SW480 (cell line): ENCODE measurements at regions not wholly inside any gene's neighbourhood (a gene's known extent, or its start where the extent isn't known, plus 50 kb on each side); places are given as distances from the start of the nearest gene placed in this dataset.
"Not testable (repeated sequence)": the region's sequence is repeated elsewhere in the genome, so short reads cannot be mapped to it uniquely, and the experiment has no call there.

Experiments
- DNase-seq: peaks from one replicate; pipeline ENCODE4 v3.0.0-alpha.2; 2016; ENCODE audit warnings: low spot score

DNA sequence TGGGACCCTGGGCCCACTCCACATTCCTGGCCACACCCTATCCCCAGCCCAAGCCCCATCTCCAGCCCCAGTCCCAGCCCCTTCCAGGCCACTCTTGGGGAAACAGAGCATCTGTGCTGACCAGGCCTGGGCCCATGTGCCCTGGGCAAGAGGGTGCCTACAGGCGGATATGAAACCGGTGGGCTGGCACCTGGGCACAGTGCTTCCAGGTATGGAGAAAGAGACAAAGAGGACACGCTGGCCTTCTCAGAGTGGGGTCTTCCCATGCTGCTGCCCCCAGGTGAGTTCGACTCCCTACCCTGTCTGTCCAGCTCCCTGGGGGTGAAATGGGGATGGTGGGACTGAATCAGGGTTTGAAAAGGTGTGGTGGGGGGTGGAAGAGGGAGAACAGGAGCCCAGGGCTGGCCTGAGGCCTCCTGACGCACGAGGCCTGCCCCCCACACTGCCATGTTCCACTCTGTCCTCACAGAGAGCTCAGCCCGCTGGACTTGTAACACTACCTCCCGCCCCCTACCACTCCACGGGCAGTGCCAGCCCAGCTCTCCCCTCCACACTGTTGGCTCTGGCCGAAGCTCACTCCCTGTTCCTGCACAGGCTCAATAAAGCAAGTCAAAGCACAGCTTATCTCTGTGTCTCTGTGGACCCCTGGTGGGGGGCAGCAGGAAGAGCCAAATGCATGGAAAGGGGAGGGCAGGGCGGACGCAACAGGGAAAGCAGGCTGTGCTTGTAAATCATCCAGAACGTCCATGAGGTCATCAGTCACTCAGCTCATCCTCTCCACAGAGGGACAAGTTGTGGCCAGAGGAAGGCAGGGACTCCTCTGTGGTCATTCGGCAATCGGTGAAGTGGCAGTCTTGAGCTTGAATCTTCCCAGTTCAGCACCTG lies 71.1 kb upstream of the TMEM97 start:
- no peak for DNase-seq

- no peak for DNase-seq
These were observed 69.3 kb upstream of the TMEM97 start for GRCh38 chr17:28249706-28250105.

DNA sequence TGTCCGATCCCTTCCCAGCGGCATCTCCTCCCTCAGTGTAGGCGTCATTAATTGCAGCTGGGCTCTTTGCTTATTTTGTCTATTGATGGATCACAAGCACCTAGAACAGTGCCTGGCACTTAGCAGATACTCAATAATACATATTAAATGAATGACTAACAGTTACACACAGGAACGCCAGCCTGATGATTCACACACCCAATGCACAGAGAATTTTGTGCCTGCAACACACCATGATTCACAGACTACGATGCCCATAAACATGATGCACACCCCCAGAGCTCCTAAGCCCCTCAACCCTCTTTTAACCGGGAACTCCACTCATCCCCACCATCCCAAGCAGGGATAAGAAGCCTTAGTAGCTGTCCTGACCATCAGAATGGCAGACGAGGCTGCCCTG lies 66.6 kb upstream of the TMEM97 start:
- DNase-seq = no peak

DNA sequence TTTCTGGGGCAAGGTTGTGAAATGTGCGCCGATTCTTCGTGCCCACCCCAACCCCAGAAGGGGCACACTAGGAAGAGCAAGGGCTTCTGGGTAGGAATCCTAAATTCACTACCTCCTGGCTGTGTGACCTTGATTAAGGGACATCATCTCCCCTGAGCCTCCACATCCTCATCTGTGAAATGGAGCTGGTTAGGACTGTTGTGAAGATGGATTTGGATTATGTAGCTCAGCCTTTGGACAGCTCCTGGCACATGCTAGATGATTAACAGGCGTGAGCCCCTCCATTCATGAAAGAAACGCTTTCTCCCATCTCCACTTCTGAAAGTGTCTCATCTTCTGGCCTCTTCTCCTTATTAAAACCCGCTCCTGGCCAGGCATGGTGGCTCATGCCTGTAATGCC lies 65.3 kb upstream of the TMEM97 start:
- no peak for DNase-seq

GRCh38 chr17:28255616-28256015 lies 63.4 kb upstream of the TMEM97 start:
- DNase-seq = no peak

- DNase-seq = no peak
These were observed 62.6 kb upstream of the TMEM97 start for GRCh38 chr17:28256370-28256769.

- DNase-seq = no peak
These were observed 62.1 kb upstream of the TMEM97 start for GRCh38 chr17:28256881-28257280.

GRCh38 chr17:28258347-28258887 lies 60.6 kb upstream of the TMEM97 start:
- peak; percentile 48 for DNase-seq

- no peak for DNase-seq
These were observed 57.8 kb upstream of the TMEM97 start for GRCh38 chr17:28261219-28261618.

- not testable (repeated sequence) for DNase-seq
These were observed 56.8 kb upstream of the TMEM97 start for GRCh38 chr17:28262123-28262745.

GRCh38 chr17:28264902-28265548 lies 54.0 kb upstream of the TMEM97 start:
- not testable (repeated sequence) for DNase-seq

- not testable (repeated sequence) for DNase-seq
These were observed 53.0 kb upstream of the TMEM97 start for GRCh38 chr17:28265856-28266546.

GRCh38 chr17:28266547-28266920 lies 52.5 kb upstream of the TMEM97 start:
- DNase-seq = not testable (repeated sequence)

DNA sequence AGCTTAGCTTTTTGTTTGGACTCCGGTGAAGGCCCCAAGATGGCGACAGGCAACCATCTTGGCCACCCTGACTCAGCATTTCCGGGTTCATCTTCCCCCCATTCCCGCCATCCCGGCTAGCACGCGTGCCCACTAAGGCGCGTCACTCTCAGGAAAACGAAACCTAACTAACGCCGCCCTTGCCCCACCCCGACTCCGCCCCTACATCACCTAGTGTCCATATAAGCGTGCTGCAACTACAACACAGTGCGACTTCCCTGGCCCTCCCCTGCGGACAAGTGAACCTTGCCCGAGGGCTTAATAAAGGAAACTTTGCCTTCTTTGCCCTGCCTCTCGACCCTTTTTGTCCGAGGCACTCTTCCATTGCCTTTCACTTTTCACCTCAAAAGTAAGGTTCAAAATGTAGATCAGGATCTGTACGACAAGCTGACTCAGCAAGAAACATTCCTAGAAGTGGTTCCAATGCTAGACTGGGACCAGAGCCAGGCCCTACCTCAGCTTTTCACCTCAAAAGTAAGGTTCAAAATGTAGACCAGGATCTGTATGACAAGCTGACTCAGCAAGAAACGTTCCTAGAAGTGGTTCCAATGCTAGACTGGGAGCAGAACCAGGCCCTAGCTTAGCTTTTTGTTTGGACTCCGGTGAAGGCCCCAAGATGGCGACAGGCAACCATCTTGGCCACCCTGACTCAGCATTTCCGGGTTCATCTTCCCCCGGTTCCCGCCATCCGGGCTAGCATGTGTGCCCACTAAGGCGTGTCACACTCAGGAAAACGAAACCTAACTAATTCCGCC lies 51.9 kb upstream of the TMEM97 start:
- not testable (repeated sequence) for DNase-seq

DNA sequence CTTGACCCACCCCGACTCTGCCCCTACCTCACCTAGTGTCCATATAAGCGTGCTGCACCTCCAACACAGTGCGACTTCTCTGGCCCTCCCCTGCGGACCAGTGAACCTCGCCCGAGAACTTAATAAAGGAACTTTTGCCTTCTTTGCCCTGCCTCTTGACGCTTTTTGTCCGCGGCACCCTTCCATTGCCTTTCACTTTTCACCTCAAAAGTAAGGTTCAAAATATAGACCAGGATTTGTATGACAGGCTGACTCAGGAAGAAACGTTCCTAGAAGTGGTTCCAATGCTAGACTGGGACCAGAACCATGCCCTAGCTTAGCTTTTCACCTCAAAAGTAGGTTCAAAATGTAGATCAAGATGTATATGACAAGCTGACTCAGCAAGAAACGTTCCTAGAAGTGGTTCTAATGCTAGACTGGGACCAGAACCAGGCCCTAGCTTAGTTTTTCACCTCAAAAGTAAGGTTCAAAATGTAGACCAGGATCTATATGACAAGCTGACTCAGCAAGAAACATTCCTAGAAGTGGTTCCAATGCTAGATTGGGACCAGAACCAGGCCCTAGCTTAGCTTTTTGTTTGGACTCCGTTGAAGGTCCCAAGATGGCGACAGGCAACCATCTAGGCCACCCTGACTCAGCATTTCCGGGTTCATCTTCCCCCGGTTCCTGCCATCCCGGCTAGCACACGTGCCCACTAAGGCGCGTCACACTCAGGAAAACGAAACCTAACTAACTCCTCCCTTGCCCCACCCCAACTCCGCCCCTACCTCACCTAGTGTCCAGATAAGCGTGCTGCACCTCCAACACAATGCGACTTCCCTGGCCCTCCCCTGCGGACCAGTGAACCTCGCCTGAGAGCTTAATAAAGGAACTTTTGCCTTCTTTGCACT lies 51.0 kb upstream of the TMEM97 start:
- no peak for DNase-seq

DNA sequence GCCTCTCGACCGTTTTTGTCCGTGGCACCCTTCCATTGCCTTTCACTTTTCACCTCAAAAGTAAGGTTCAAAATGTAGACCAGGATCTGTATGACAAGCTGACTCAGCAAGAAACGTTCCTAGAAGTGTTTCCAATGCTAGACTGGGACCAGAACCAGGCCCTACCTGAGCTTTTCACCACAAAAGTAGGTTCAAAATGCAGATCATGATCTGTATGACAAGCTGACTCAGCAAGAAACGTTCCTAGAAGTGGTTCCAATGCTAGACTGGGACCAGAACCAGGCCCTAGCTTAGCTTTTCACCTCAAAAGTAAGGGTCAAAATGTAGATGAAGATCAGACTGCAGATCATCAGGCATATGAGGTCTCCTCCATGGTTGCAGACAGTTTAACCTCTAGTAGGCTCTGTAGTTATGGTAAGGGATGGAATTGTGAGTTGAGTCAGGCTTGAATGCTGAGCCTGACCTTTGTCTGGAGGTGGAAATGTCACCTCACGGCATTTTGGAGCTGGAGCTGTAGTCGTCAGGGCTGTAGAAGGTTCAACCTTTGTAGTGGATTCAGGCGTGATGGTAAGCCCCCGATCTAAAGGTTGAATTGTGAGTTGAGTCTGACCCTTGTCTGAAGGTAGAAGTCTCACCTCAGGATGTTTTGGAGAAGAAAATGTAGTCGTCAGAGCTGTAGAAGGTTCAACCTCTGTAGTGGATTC lies 50.2 kb upstream of the TMEM97 start:
- no peak for DNase-seq
